Kidney (tissue), 13 donors: ENCODE measurements at regions not wholly inside any gene's neighbourhood (a gene's known extent, or its start where the extent isn't known, plus 50 kb on each side); places are given as distances from the start of the nearest gene placed in this dataset.
"Not testable (repeated sequence)": the region's sequence is repeated elsewhere in the genome, so short reads cannot be mapped to it uniquely, and the experiment has no call there.

Source experiments
- DNase-seq, 5 donors: peaks; one replicate each; pipeline ENCODE4 v3.0.0-alpha.2; 2013 to 2020
- FAIRE-seq: peaks from 2 replicates; lab custom pipeline; 2012; peaks lifted over from hg19 to GRCh38; lab: Jason Lieb, UNC
- H3K27ac ChIP-seq, 2 donors: one replicate each; pipeline ENCODE4 v1.7.0; 2013; ENCODE audit warnings: low read depth in 2 of 2, low read length in 2 of 2, inconsistent platforms in 1 of 2
- H3K27me3 ChIP-seq: one replicate; pipeline ENCODE4 v1.7.1; 2013; ENCODE audit warnings: low read length, inconsistent platforms; ENCODE audit not compliant: control insufficient read depth, insufficient read depth
- H3K36me3 ChIP-seq, 3 donors: one replicate each; pipeline versions ENCODE4 v1.7.0 to v1.7.1; 2013; ENCODE audit warnings: low read length in 3 of 3, control low read depth in 1 of 3, inconsistent platforms in 1 of 3; ENCODE audit not compliant: insufficient read depth in 3 of 3, control insufficient read depth in 2 of 3
- H3K4me1 ChIP-seq, 3 donors: one replicate each; pipeline versions ENCODE4 v1.7.0 to v1.7.1; 2013; ENCODE audit warnings: low read length in 3 of 3, inconsistent platforms in 1 of 3, low read depth in 1 of 3; ENCODE audit not compliant: control insufficient read depth in 2 of 3, insufficient read depth in 2 of 3
- H3K4me3 ChIP-seq, 3 donors: one replicate each; pipeline versions ENCODE4 v1.7.0 to v1.8.1; 2013; ENCODE audit warnings: low read length in 3 of 3, control low read depth in 1 of 3, inconsistent platforms in 1 of 3
- H3K9ac ChIP-seq, 3 donors: one replicate each; pipeline versions ENCODE4 v1.7.0 to v1.7.1; 2013; ENCODE audit warnings: low read length in 3 of 3, control low read depth in 1 of 3, inconsistent platforms in 1 of 3
- H3K9me3 ChIP-seq, 3 donors: one replicate each; pipeline versions ENCODE4 v1.7.0 to v1.7.1; 2013; ENCODE audit warnings: low read length in 3 of 3, control low read depth in 1 of 3, inconsistent platforms in 1 of 3; ENCODE audit not compliant: control insufficient read depth in 2 of 3, insufficient read depth in 1 of 3
- intact Hi-C: fragments of 100-400 bp; cut with DNase I; formaldehyde crosslinking; loops from one replicate; pipeline ENCODE4 v1.11.1; 2022
- TF ChIP-seq, protein P1 (sequence below): IDR thresholded peaks from 3 replicates; pipeline ENCODE4 v1.5.1; 2012; ENCODE audit warnings: mild to moderate bottlenecking, moderate library complexity, borderline replicate concordance; ENCODE audit not compliant: insufficient read depth; ENCODE audit errors: extremely low read depth
- donor health status: control.
- donor health status: control.
- donor health status: control.
- donor health status: control.
- donor health status: control.
- donor health status: DM: yes; HTN: yes; CAD: no.
- donor health status: Normal renal cell carcinoma (clear cell type).

- H3K27me3 ChIP-seq = no peaks in the 10 kb centered on the region
These were observed 428.1 kb downstream of the TAFA4 start for GRCh38 chr3:68504201-68504600.

DNA sequence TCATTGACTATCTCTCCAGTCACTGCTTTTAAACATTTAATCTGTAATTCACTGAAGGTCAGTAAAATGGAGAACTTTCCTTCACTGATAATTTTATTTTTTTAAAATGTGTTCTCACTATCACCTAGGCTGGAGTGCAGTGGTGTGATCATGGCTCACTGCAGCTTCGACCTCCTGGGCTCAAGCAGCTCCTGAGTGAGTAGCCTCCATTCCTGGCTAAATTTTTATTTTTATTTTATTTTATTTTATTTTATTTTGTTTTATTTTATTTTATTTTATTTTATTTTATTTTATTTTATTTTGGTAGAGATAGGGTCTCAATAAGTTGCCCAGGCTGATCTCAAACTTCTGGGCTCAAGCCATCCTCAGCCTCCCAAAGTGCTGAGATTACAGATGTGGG, 446.5 kb downstream of the TAFA4 start:
- DNase-seq, H3K9ac ChIP-seq, H3K9me3 ChIP-seq, H3K27ac ChIP-seq, H3K4me1 ChIP-seq, H3K4me3 ChIP-seq, intact Hi-C loops, H3K27me3 ChIP-seq, FAIRE-seq, H3K36me3 ChIP-seq: not testable (repeated sequence)

More at GRCh38 chr3:68504201-68504600, 428.1 kb downstream of the TAFA4 start:
- TF ChIP-seq, protein P1, sequence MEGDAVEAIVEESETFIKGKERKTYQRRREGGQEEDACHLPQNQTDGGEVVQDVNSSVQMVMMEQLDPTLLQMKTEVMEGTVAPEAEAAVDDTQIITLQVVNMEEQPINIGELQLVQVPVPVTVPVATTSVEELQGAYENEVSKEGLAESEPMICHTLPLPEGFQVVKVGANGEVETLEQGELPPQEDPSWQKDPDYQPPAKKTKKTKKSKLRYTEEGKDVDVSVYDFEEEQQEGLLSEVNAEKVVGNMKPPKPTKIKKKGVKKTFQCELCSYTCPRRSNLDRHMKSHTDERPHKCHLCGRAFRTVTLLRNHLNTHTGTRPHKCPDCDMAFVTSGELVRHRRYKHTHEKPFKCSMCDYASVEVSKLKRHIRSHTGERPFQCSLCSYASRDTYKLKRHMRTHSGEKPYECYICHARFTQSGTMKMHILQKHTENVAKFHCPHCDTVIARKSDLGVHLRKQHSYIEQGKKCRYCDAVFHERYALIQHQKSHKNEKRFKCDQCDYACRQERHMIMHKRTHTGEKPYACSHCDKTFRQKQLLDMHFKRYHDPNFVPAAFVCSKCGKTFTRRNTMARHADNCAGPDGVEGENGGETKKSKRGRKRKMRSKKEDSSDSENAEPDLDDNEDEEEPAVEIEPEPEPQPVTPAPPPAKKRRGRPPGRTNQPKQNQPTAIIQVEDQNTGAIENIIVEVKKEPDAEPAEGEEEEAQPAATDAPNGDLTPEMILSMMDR = no peak
- H3K4me1 ChIP-seq = no peaks in the 10 kb centered on the region
- no peaks in the 10 kb centered on the region for H3K36me3 ChIP-seq
- no peak overlapping the region for H3K4me3 ChIP-seq
- H3K9ac ChIP-seq = no peak overlapping the region
- H3K9me3 ChIP-seq = no peaks in the 10 kb centered on the region
- H3K27ac ChIP-seq = no peak overlapping the region
- DNase-seq = no peak
- intact Hi-C loops = no loop called here
- FAIRE-seq = no peak

GRCh38 chr3:68485051-68485450, 447.3 kb downstream of the TAFA4 start:
- H3K9me3 ChIP-seq = no peaks in the 10 kb centered on the region
- no peak overlapping the region for H3K4me3 ChIP-seq
- H3K27me3 ChIP-seq = no peaks in the 10 kb centered on the region
- no peaks in the 10 kb centered on the region for H3K4me1 ChIP-seq
- intact Hi-C loops = no loop called here
- FAIRE-seq (no peak), DNase-seq (no peak)
- no peak overlapping the region for H3K27ac ChIP-seq
- TF ChIP-seq, protein P1 = no peak
- no peak overlapping the region for H3K9ac ChIP-seq
- H3K36me3 ChIP-seq = no peaks in the 10 kb centered on the region

DNA sequence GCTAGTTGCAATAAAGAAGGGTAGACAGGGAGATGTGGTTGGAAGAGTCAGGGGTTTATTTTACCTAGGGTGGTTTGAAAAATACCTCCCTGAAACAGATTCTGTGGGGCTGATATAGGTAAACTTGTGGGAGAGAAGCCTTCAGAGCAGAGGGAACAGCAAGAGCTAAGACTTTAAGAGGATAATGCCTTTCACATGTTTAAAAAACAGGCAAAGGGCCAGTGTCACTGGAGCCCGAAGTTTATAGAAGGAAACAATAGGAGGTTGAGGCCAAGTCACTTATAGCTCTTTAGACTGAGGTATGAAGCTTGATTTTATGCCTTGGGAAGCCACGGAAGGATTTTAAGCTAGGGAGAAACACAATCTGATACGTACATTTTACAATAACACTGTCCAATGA, 448.7 kb downstream of the TAFA4 start:
- FAIRE-seq = no peak
- no peak overlapping the region for H3K4me3 ChIP-seq
- no peaks in the 10 kb centered on the region for H3K4me1 ChIP-seq
- no peaks in the 10 kb centered on the region for H3K36me3 ChIP-seq
- DNase-seq = no peak
- no peak overlapping the region for H3K27ac ChIP-seq
- H3K9me3 ChIP-seq = no peaks in the 10 kb centered on the region
- intact Hi-C loops = no loop called here
- TF ChIP-seq, protein P1 = no peak
- H3K9ac ChIP-seq = no peak overlapping the region
- H3K27me3 ChIP-seq = no peaks in the 10 kb centered on the region
